GM21576 (cell line): ENCODE measurements at regions not wholly inside any gene's neighbourhood (a gene's known extent, or its start where the extent isn't known, plus 50 kb on each side); places are given as distances from the start of the nearest gene placed in this dataset.
A peak's percentile ranks its signal among the peaks of the same experiment; 100 is the strongest.
"Not testable (repeated sequence)": the region's sequence is repeated elsewhere in the genome, so short reads cannot be mapped to it uniquely, and the experiment has no call there.

Experiments used
- ATAC-seq: cut with Tn5 transposase; IDR thresholded peaks from one replicate; pipeline ENCODE4 v1.9.1; 2021; ENCODE audit warnings: mild to moderate bottlenecking, moderate library complexity; ENCODE audit not compliant: unreplicated experiment

DNA sequence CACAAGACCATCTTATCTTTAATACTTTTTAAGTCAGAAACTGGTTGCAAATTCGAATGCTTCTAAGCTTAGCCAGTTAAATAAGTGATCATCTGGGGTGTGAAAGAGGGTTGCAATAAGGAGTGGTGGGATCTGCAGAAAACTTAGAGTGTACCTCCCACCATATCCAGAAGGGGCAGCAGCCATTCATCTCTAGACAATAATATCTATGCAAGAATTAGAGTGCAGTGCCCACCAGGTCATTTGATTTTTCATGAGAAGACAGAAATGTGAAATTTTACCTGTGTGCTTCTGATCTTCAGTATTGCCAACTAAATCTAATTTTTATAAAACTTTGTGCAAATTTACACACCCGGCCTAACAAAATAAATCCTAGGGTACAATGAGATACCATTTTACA, 127.2 kb upstream of the SP4 start:
- no peak for ATAC-seq

DNA sequence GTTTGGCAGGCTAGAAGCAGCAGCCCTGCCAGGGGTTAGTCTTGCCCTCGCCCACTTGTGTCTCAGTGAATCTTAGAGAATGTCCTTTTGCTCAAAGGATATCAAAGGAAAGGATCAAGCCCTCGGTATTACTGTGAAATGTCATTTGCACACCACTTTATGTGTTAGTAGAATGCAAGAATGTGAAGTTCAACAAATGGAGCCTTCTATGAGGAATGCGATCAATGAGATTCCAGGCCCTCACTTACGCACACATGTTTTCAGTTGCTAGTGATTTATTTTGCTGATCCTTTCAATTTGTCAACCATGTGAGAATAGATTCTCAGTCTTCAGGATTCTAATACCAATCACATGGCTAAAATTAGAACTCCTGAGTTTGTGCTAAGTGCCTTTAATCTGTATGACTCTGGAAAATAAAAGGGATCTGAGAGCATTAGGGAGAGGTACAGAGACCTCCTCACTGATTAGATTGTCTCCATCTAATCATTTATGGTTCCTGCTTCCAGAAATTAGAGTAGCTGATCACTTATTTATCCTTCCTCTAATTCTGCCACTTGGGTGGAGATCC, 123.0 kb upstream of the SP4 start:
- no peak for ATAC-seq

DNA sequence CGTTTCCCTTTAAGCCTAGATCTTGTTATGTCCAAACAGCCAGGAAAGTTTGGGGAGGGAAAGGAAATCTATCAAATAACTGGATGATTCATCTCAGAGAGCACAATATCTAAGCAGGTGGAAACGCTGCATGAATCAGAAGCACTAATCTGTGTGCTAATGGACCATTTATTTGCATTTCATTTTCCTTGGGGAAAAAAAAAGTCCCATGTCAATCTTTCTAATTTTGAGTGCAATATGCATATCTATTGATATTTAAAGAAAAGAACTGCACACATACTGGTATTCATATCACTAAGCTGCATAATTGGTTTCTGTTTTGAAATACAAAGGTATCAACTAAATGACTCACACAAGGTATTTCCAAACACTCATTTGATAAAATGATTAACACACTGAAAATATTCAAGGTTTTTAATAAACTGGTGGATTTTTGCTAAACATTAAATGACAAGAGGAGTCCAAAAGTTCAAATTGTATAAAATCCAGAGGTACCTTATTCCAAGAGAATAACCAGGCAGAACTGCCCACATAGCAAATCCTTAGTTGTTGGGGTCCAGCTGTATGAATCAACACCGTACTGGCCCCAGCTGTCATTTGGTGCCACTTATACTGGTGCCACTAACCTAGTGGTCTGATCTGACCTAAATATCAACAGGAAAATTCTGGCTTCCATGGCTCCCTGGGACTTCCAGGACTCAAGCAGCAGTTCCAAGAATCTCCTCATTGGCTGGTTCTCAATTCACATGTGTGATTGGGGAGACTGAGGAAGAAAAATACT, 122.2 kb upstream of the SP4 start:
- ATAC-seq = no peak

GRCh38 chr7:21314954-21315353, 112.9 kb upstream of the SP4 start:
- no peak for ATAC-seq

DNA sequence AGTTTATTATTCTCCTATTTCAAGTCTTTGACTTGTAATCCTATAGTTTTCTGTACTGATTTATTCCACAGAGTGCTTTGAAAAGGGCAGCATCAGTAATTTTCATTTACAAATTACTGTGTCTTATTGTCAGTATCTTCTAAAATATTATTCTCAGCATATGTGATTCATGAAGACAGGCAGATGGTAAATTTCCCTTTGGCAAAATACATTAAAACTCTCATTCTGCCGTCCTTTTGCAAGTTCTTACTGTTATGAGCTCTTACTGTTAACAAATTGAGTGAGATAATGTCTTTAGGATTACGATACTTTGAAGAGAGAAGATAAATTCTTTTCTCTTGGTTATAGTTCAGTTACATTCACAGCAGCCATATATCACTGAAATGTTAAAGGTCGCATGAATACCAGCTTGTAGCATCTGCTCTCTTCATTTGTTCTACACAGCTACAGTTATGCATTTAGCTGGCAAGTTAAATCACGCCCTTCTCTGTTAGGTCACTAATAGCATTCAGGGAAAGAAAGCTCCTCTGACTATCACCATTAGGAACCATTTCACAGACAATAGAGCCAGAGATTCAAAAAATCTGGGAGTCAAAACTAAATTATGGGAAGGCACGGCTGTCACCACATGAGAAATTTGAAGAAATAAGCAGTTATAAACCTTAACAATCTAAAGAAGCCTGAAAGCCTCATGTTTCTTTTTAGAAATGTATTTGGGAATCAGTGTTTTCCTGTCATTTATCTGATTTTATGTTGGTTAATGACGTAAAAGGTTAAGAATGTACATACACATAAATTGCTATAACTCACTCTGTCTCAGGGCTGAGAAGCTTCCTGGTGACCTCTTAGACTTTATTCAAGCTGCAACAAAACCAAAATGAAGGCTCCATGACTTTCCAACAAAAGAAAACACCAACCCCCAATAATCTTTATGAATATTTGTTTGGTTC, 109.6 kb upstream of the SP4 start:
- ATAC-seq = no peak

- no peak for ATAC-seq
Measured at GRCh38 chr7:21318916-21319270, 109.0 kb upstream of the SP4 start.

- ATAC-seq = no peak
Measured at GRCh38 chr7:21326241-21326640, 101.6 kb upstream of the SP4 start.

DNA sequence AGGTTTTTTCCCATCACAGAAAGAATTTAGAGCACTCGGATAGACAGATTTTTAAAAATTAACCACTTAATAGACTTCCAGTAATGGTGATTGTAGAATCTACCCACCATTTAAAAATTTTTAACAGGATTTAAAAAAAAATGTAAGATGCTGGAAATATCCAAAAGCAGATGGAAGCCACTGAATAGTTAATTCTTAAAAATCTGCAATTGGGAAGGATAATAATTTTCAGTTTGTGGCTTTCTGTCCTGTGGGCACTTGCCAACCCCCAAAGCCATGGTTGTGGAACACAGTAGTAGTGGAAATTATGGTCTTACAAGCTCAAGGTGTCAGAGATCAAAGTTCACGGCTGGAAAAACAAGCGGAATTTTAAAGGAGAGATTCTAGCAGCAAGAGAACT, 101.0 kb upstream of the SP4 start:
- ATAC-seq = no peak

GRCh38 chr7:21327422-21328409, 100.2 kb upstream of the SP4 start:
- no peak for ATAC-seq

GRCh38 chr7:21330462-21331178, 97.3 kb upstream of the SP4 start:
- no peak for ATAC-seq

DNA sequence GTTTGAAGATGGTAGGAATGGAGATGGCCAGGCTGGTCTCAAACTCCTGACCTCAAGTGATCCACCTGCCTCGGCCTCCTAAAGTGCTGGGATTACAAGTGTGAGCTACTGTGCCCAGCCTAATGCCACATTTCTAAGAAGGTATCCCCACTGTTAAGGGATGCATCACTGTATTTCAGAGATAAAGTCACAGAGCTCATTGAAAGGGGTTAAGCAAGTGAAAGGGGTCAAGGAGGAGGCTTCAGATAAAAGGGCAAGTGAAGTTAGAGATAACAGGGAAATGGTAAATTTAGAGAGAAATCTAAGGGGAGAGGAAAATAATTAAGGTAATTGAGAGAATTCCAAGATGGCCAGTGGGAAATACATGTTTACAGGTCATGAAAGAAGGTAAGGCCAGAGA, 93.0 kb upstream of the SP4 start:
- no peak for ATAC-seq

DNA sequence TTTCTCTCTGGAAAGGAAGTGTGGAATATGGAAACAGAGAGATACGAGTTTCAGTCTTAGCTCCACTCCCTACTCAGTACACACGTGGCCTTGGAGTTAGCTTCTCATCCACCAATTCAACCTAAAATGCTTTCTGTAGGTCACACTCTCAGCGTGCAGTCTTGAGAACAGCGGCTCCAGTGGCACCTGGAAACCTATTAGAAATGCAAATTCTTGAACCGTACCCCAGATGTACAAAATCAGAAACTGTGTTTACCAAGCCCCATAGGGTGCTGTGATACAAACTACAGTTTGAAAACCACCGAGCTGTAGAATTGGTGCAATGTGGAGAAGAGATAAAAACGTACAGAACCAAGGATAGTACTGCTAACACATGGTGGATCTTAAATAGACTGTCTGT, 91.1 kb upstream of the SP4 start:
- no peak for ATAC-seq

DNA sequence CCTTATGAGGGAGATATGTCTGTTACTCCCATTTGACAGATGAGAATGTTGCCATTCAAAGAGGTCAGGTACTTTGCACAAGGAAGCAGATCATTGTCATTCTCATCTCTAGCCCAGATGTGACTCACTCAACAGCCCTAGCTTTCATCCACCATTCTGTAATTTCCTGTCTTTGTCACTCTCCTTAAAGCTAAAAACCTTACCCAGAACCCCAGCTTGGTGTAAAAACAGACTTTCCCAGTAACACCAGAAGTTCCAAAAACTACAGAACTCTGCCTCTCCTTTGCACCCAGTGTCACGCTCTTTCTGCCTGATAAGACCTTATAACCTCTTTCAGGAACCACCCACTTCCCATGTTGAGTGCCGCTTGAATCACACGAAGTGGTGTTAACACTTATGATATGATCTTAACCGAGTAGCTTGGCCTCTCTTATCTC, 89.1 kb upstream of the SP4 start:
- ATAC-seq = no peak

DNA sequence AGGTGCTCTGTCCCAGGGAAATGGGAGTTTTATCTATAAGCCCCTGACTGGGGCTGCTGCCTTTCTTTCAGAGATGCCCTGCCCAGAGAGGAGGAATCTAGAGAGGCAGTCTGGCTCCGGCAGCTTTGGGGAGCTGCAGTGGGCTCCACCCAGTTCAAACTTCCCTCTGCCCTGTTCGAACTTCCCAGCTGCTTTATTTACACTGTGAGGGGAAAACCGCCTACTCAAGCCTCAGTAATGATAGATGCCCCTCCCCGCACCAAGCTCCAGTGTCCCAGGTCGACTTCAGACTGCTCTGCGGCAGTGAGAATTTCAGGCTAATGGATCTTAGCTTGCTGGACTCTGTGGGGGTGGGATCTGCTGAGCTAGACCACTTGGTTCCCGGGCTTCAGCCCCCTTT, 83.0 kb upstream of the SP4 start:
- ATAC-seq = not testable (repeated sequence)

GRCh38 chr7:21345361-21345760, 82.5 kb upstream of the SP4 start:
- no peak for ATAC-seq

GRCh38 chr7:21346297-21346696, 81.6 kb upstream of the SP4 start:
- no peak for ATAC-seq

DNA sequence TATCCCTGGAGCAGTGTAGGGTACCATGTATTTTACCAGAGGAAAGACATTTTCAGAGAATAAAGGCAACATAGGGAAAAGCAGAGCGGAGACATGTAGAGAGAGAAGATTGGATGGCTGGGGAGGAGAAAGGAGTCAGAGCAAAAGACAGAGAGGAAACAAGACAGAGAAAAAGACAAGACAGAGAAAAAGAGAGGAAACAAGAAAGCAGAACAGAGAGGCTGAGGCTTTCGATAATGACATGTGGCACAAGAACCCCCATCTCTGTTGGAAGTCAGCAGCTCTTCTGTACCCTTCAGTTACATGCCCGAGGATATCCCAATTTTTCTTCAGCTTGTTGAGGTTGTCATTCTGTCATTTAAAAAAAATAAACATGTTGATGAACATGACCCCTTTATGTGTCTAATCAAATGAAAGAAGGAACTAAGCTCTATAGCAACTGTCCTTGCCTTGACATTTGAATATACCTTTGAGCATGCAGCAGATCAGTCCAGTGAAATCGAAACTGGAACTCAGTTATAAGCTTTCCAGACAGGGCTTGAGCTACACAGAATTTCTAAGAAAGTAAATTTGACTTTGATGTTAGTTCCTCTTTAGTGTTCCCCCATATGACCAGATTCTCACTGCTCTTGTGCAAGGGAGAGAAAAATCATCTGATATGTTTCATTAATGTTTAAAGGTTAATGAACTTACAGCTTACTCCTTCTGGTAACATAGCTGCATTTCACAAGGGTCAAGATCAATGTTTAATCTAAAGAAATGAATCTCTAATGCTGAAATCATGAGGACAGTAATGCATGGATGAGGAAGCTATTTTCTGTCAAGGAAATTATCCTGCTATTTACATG, 75.1 kb upstream of the SP4 start:
- ATAC-seq = peak; percentile 78

DNA sequence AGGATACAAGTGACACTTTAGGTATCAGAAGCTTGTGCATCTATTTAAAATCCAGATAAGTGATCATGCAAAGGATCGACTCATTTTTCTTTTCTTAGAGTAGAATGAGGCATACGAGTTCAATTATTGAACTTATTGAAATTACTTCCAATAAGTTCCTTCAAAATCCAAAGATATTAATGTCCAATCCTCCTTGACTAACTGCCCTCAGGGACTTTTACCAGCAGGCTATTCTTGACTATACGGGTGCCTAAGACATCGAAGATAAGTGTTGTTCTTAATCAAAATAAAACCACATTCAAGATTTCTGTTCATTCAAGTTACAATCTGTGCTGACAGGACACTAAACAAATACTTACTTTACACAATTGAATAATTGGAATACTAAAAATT, 74.5 kb upstream of the SP4 start:
- no peak for ATAC-seq

- ATAC-seq = no peak
Measured at GRCh38 chr7:21354284-21354683, 73.6 kb upstream of the SP4 start.
